Stimulated activated CD4-positive, alpha-beta T cell treated with anti-CD3 and anti-CD28 coated beads, Interleukin-2, amount 100 ng/mL, for 24 hours (primary cell): ENCODE measurements at regions not wholly inside any gene's neighbourhood (a gene's known extent, or its start where the extent isn't known, plus 50 kb on each side); places are given as distances from the start of the nearest gene placed in this dataset.
A peak's percentile ranks its signal among the peaks of the same experiment; 100 is the strongest.

ENCODE experiments used
- DNase-seq, 2 donors: peaks; one replicate each; pipeline ENCODE4 v3.0.0-alpha.2; 2020

DNA sequence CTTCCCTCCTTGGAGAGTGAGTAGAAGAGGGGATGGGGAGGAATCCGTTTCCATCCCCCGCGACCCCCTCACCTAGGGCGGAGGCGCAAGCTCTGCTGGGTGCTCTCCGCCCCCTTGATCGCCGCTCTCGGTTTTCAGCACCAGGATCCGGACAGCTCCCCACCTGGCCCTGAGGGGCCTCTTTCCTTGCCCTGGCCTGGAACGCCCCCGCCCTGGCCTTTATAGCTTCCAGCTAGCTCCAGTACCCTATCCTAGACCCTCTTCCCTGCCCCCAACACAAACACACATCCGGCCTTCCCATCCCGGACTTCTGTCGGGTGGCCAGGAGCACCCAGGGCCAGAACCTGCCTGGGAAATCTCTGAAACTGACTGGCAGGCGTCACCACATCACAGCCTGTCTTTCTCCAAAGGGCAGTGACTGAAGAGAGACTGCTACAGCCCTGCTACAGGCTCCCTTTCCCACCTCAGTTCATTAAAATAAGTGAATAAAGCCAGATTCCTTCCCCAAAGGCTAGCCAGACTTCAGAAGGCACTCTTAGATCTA, 72.3 kb upstream of the LEP start:
- DNase-seq: peak in 1 of 2 donors; percentile 22

GRCh38 chr7:128170461-128170860, 70.6 kb upstream of the LEP start:
- no peak for DNase-seq

- DNase-seq: no peak
Measured at GRCh38 chr7:128171342-128171918, 69.6 kb upstream of the LEP start.

- DNase-seq: no peak
Measured at GRCh38 chr7:128172151-128172550, 68.9 kb upstream of the LEP start.

DNA sequence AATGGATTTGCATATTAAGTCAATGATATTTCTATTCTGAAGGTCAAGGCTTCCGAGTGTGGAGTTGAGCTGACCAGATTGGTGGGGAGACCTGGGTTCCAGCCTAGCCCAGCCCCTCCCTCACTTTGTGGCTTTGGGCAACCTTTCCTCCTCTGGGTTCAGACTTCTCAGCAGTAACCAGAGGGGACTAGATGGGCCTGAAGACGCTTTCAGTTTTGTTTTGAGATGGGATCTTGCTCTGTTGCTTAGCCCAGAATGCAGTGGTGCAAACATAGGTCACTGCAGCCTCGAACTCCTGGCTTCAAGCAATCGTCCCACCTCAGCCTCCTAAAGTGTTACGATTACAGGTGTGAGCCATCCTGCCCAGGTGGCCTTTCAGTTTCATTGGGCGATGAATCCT, 68.1 kb upstream of the LEP start:
- no peak for DNase-seq

DNA sequence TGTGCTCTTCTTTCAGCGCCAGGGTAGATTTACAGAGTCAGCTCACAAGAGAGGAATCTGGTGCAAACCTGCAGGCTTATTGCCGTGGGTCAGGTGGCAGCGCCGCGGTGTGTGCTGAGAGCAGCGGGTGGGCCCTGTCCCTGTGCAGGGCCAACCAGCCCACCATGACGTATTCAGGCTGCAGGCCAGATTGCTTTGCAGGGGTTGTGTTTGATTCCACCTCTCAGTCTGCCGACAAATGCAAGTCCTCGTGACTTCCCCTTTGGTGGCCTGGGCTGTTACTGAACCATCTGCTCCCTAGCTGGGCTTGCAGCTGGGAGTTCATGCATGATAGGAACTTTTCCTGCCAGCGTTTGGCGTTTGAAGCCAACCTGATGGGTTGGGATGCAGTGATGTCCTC, 66.7 kb upstream of the LEP start:
- DNase-seq: no peak

DNA sequence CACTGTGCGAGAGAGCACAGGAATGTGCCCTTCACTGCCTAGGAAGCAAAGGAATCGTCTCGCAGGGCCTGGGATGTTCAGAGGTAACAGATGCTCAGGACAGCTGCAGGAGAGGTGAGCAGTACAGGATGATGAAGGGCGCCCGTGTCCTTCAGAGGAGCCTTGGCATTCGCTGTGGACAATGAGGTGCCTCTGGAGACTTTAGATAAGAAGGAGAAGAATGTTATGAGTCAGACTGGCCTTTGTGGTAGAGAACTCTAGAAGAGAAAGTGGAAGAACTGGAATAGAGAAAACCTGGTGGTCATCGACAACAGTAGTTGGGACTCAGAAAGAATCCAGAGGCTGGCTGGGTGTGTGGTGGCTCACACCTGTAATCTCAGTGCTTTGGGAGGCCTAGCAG, 64.4 kb upstream of the LEP start:
- no peak for DNase-seq

GRCh38 chr7:128177768-128178550, 63.1 kb upstream of the LEP start:
- DNase-seq: no peak

DNA sequence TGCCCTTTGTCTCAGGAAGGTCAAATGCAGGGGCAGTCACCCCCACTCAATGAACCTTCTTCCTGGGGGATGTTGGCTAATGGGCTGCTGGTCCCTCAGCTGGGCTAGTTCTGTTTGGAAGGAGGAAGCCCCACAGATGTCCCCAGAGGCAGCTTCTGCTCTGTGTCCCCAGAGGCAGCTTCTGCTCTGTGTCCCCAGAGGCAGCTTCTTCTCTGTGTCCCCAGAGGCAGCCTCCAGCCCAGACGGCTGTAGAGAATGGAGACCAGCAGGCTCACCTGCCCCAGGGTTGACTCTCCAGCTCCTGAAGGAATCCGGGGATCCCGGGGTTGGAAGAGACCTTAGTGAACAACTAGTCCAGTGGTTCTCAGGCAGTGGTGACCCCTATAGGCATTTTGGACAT, 62.5 kb upstream of the LEP start:
- no peak for DNase-seq

GRCh38 chr7:128188396-128189230, 52.5 kb upstream of the LEP start:
- DNase-seq: no peak

DNA sequence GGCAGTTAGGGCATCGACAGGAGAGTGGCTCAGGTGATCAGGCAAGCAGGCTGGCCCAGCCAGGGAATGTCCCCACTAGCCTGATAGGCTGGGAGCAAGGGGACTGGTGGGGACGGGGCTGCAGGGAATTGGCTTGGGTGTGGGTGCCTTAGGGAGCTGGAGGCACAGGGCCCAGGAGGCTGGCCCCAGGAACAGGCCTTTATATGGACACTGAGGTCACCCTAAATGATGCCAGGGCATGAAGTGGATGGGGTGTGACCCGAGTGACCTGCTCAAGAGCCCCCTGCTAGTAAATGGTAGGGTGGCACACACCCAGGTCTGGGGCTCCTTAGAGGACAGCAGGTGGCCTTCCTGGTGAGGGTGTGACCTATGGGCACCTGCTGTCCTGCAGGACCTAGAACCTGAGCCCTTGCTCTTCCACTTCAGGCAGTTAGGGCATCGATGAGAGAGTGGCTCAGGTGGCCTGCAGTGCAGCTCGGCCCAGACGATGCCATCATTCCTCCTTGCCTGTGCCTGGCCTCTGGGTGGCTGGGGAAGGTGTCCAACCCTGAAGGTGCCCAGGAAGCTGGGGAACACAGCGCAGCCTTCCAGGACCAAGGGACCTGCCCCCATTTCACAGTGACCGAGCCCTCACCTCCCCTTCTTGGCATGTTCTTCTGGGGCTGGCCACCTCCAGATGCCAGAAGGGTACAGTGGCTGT, 51.7 kb upstream of the LEP start:
- DNase-seq: no peak

- DNase-seq: no peak
Measured at GRCh38 chr7:128190051-128190647, 50.9 kb upstream of the LEP start.

DNA sequence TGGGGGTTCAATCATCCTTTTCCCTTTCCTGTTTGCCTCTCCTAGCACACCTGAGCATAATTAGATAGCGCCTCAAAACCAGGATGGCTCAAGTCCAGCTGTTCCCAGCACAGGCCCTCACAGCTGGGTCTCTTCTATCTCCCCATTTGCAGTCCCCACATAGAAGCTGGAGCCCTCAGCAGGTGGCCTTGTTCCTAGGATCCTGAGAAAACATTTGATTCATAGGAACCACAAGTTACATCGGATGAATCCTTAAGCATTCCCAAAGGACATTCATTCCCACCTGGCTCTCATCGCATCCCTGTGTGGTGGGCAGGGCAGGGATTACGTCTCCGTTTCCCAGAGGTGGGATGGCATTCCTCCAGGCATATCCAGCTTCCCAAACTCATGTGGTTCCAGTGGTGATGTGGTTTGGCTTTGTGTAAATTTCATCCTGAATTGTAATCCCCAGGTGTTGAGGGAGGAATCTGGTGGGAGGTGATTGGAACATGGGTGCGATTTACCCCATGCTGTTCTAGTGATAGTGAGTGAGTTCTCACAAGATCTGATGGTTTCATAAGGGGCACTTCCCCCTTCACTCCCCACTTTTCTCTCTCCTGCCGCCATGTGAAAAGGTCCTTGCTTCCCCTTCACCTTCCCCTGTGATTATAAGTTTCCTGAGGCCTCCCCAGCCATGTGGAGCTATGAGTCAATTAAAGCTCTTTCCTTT, 49.8 kb upstream of the LEP start:
- DNase-seq: no peak
